ENCODE measurements at regions not wholly inside any gene's neighbourhood (a gene's known extent, or its start where the extent isn't known, plus 50 kb on each side); places are given as distances from the start of the nearest gene placed in this dataset.

- Histone ChIP-seq H3K4me3 (no peak overlapping the region), H3K4me2 (peak overlapping the region; percentile 57), H3K4me1 (peaks cover 36% of the 10 kb centered on the region), H3K9me3 (peaks cover 6% of the 10 kb centered on the region; the same call in 1 of the 3 replicates), H3K27ac (peak overlapping the region; percentile 75 to 95)
- FAIRE-seq: peak; percentile 92
- ChIA-PET CTCF (interaction anchor here (0.6 to 3.5 kb wide), 53 partner anchors 10 to 1054 kb away, joined by 3 to 37 read pairs (median 5); no protein-coding TSS in a partner anchor), POLR2A (interaction anchor here (1.0 to 2.2 kb wide), 8 partner anchors 48 to 573 kb away, joined by 4 to 27 read pairs (median 6); no protein-coding TSS in a partner anchor)
- WGBS (ENCODE audit: missing lambda C conversion rate): 3% methylated on average over 4 of the region's 4 CpGs
- ATAC-seq: peak; percentile 95 to 96
- DNase-seq (ENCODE audit: low read depth in 1 of 2, low spot score in 1 of 2): peak; percentile 59 to 85
- TF ChIP-seq JUN (IDR thresholded peaks at IDR 0.05): peak in 1 of 2 experiments; percentile 37; a peak in 1 of 5 replicates
- no peak for TF ChIP-seq HMGXB4 (CRISPR knock-in tag; IDR thresholded peaks at IDR 0.05; ENCODE audit: borderline replicate concordance)
- TF ChIP-seq FOXS1 (CRISPR knock-in tag; IDR thresholded peaks at IDR 0.05): no peak
- TF ChIP-seq BCL3 (IDR thresholded peaks at IDR 0.05): no peak
- TF ChIP-seq MAZ (IDR thresholded peaks at IDR 0.05; ENCODE audit: borderline replicate concordance, low read depth, low read length): no peak
- TF ChIP-seq CHD4 (IDR thresholded peaks at IDR 0.05; ENCODE audit: borderline replicate concordance): no peak
- no peak for TF ChIP-seq POLR2A (IDR thresholded peaks at IDR 0.05; ENCODE audit: low read length)
- TF ChIP-seq CEBPB (IDR thresholded peaks at IDR 0.05): 0 out of 4 replicates have a peak, but pooled peaks of 1 of the 2 experiments have one; percentile 1
- TF ChIP-seq MAX (IDR thresholded peaks at IDR 0.05): no peak
- no peak for TF ChIP-seq PHF8 (IDR thresholded peaks at IDR 0.05; ENCODE audit: borderline replicate concordance, low read depth)
- TF ChIP-seq SREBF2 (IDR thresholded peaks at IDR 0.05): no peak
- TF ChIP-seq HOXB13 (CRISPR knock-in tag; IDR thresholded peaks at IDR 0.05; ENCODE audit: low read depth): no peak
- no peak for TF ChIP-seq HES2 (IDR thresholded peaks at IDR 0.05)
- TF ChIP-seq EP300 (IDR thresholded peaks at IDR 0.05): no peak
- no peak for TF ChIP-seq EHMT2 (IDR thresholded peaks at IDR 0.05; ENCODE audit: low read depth)
- no peak for TF ChIP-seq EHF (CRISPR knock-in tag; IDR thresholded peaks at IDR 0.05)
- TF ChIP-seq CTCF (IDR thresholded peaks at IDR 0.05): peak; percentile 73
- no peak for TF ChIP-seq RFX5 (IDR thresholded peaks at IDR 0.05)
- peak; percentile 90 to 95 for TF ChIP-seq RAD21 (conservative IDR thresholded peaks at IDR 0.05 in 1 of 2, IDR thresholded peaks at IDR 0.05 in 1 of 2)
- TF ChIP-seq PBX3 (IDR thresholded peaks at IDR 0.05): no peak
- no peak for TF ChIP-seq RARB (CRISPR knock-in tag; IDR thresholded peaks at IDR 0.05)
- no peak for TF ChIP-seq NPAS2 (CRISPR knock-in tag; IDR thresholded peaks at IDR 0.05; ENCODE audit: borderline replicate concordance)
- no peak for TF ChIP-seq GATA3 (IDR thresholded peaks at IDR 0.05; ENCODE audit: borderline replicate concordance)
- TF ChIP-seq ZNF302 (CRISPR knock-in tag; IDR thresholded peaks at IDR 0.05): no peak
- no peak for TF ChIP-seq JUNB (IDR thresholded peaks at IDR 0.05)
- TF ChIP-seq REST (IDR thresholded peaks at IDR 0.05): no peak
- peak; percentile 90 for TF ChIP-seq SMC3 (IDR thresholded peaks at IDR 0.05)
- TF ChIP-seq HOXA7 (CRISPR knock-in tag; IDR thresholded peaks at IDR 0.05): no peak
- no peak for TF ChIP-seq MAFK (IDR thresholded peaks at IDR 0.05; ENCODE audit: partially characterized antibody)
- TF ChIP-seq CHD2 (IDR thresholded peaks at IDR 0.05; ENCODE audit: low read length, partially characterized antibody): no peak
Observed at GRCh38 chrX:46376246-46376885, 168.9 kb downstream of the ZNF674 start.
